HG02884 (cell line): ENCODE measurements at regions not wholly inside any gene's neighbourhood (a gene's known extent, or its start where the extent isn't known, plus 50 kb on each side); places are given as distances from the start of the nearest gene placed in this dataset.

Experiments
- ATAC-seq: cut with Tn5 transposase; IDR thresholded peaks from one replicate; pipeline ENCODE4 v1.9.1; 2021; ENCODE audit warnings: mild to moderate bottlenecking, moderate library complexity; ENCODE audit not compliant: unreplicated experiment

DNA sequence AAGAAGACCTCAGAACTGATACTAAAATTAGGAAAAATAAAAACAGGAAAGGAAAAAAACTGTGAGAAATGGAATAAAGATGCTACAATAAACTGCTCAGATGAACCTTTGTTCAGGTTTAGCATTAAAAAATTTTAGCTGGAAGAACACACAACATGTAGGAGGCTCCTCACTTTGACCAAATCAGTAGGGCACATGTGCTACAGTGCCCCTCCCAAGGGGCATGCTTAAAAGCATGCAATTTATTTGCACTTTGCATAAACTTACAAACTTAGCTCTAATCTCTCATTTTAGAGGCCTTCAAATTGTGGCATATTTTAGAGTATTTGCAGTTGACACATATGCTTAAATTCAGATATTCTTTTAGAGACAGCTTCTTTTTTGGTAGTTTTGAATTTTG lies 570.2 kb downstream of the UTRN start:
- no peak for ATAC-seq

GRCh38 chr6:144855812-144856531 lies 570.8 kb downstream of the UTRN start:
- ATAC-seq = no peak

DNA sequence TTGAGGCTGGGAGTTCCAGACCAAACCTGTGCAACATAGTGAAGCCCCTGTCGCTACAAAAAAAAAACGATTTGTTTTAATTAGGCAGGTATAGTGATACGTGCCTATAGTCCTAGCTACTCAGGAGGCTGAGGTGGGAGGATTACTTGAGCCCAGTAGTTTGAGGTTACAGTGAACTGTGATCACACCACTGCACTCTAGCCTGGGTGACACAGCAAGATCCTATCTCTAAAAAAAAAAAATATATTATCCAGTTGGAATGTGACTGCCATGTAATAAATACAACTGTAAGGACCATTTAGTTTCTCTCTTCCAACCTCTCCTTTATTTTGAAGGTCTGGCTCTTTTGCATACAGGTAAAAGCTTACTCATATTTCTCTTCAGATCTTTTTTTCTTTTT lies 571.5 kb downstream of the UTRN start:
- no peak for ATAC-seq

GRCh38 chr6:144857086-144857485 lies 572.0 kb downstream of the UTRN start:
- no peak for ATAC-seq

- ATAC-seq = no peak
Observed at GRCh38 chr6:144862769-144863168, 577.6 kb downstream of the UTRN start.

DNA sequence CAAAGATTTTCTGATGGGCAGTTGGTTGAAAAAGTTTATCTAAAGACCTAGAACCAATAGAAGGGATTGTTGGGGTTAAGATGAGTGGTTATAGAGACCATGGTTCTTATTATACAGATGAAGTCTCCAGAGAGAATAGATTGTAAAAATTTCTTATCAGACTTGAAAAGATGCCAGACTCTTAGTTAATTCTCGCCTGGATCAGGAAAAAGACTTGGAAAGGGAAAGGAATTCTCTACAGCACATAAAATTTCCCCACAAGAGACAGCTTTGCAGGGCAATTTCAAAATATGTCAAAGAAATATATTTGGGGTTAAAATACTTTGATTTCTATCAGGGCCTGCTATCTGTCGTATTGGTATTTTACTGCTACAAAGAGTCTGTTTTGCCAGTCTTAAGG lies 582.6 kb downstream of the UTRN start:
- no peak for ATAC-seq

- no peak for ATAC-seq
Observed at GRCh38 chr6:144870782-144871181, 585.6 kb downstream of the UTRN start.

- no peak for ATAC-seq
Observed at GRCh38 chr6:144873623-144874378, 588.7 kb downstream of the UTRN start.

GRCh38 chr6:144876689-144877088 lies 591.6 kb downstream of the UTRN start:
- ATAC-seq = no peak

GRCh38 chr6:144877118-144877517 lies 592.0 kb downstream of the UTRN start:
- ATAC-seq = no peak

GRCh38 chr6:144878577-144878976 lies 593.4 kb downstream of the UTRN start:
- ATAC-seq = no peak

GRCh38 chr6:144879436-144879835 lies 594.3 kb downstream of the UTRN start:
- no peak for ATAC-seq

- ATAC-seq = no peak
Observed at GRCh38 chr6:144882425-144882824, 597.3 kb downstream of the UTRN start.

DNA sequence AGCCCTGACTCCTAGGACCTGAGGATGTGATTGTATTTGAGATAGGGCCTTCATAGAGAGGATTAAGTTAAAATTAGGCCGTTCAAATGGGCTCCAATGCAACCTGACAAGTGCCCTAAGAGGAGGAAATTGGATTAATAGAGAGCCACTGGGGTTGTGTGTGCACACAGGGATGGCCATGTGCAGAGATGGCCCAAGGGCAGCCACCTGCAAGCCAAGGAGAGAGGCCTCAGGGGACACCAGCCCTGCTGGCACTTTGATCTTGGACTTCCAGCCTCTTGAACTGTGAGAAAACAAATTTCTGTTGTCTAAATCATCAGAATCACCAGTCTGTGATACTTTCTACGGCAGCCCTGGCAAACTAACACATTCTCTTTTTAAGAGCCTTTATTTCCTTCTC lies 598.8 kb downstream of the UTRN start:
- no peak for ATAC-seq

DNA sequence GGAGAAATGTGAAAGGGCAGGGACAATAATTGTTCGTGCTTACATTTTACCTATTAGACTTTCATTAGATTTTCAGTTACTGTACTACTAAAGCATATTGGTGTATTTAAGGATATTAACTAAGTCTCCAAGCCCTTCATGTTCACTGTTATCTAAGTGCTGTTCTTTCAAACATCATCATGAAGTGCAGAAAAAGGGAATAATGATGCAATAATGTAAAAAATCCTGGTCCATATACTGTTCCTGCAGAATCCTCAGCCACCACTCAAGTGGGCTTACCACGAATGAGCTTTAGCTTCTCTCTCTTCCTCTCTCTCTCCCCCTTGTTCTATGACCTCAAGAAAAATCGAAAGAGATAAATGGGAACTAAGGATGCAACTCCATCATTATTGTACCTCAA lies 600.7 kb downstream of the UTRN start:
- ATAC-seq = no peak

GRCh38 chr6:144886682-144887081 lies 601.5 kb downstream of the UTRN start:
- ATAC-seq = no peak

DNA sequence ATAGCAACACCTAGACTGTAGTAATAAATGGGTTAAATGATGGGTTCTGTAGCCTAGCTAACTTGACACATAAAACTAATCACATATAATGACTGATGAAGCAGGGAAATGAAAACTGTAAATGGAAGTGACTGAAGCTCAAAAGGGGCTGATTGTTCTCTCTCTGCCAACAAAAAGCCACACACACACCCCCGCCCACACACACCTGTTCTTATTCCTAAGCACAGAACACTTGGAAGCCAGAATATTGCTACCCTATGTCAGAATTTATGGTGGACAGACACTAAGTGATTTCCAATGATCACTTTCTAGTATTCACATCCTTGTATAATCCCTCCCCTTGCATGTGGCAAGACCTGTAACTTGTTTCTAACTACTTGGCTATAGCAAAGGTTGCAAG lies 603.5 kb downstream of the UTRN start:
- no peak for ATAC-seq

DNA sequence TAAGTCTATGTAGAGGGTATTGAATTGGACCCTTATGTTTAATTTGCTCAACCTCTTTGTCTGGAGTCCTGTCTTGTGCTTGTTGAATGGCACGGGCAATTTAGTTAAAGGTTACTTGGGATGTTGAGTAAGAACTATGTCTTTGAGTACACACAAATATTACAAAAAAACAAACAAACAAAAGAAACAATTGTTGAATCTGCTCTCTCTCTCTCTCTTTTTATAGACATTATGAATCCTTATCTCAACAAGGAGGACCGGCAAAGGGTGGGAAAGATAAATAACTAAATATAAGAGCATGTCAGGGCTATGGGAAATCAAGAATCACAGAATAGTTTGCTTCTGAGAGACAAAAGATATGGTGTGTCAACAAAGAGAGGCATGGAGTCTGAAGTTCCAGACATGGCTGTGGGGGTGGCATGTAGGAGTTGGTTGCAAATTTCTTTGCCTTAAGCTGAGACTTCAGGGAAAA lies 608.6 kb downstream of the UTRN start:
- no peak for ATAC-seq

DNA sequence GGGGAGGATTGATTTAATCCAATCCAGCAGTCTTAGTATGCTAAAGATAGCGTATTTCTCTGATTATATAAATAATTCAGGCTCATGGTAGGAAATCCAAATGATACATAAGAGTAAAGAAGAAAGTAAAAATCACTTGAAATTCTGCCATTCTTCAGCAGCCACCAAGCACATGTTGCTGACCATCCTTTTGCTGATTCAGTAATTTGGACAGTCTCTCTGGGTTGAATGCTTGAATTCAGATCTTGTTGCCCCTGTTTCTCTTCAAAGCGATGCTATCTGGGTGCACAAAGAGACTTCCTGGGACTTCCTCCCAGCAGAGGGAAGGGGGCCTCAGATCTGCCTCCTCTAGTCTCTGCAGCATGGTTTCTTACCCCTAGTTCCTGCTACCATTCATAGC lies 609.1 kb downstream of the UTRN start:
- no peak for ATAC-seq

DNA sequence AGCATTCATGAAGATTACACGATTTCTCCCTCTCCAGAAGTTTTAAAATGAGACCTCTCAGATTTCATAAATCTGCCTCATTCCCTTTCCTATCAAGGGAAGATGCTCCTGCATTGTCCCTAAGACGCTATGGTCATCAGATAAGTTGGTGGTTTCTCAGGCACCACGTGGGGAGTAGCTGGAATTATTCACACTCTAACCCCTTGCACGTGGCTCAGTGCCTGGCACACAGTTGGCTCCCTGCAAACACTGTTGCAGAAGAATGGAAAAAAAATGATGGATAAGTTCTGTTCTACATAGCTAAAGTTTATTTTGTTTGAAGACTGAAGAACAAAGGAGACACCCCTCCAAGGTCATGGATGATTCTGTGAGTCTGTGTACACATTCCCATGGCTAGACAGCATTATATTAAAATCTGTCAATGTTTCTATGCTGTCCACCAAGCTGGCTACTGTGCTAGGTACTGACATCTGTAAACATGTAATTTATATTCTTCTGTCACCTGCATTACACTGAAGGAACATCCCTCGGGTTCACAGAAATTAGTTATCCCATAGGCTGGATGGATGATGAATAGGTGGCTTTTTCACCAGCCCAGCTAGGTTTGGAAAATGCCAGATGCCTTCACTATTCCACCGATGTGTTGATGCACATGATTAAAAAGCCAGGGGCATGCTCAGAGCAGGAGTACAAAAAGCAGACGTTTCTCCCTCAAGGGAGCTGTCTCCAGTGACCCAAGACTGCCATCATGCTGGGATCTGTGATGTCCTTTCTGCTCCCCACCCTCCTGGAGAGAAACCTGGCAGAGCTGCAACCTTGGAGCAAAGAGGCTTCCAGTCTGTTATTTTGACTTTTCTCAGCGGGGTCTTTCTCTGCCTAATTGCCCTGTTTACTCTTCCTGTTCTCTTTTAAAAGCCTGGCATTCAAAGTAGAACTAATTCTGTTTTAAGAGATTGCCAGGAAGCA lies 610.5 kb downstream of the UTRN start:
- no peak for ATAC-seq

DNA sequence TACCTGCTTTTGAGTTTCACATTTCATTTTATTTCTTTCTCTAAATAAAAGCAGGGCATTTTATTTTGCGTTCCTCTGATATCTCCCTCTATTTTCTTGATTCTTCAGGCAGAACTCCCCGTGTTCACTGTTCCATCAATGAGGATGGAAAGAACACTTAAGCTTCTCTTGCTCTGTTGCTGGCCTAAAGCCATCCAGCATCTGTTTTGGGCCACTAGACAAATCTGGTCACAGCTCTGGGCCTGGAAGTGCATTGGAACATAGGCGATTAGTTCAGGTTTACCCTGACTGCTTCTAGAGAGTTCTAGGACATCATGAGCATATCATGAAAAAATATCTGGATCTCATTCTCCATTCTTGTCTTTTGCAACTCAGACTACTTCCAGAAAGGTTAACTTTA lies 611.2 kb downstream of the UTRN start:
- ATAC-seq = no peak
